Mesenchymal stem cell (in vitro differentiated cells and primary cell): ENCODE measurements at regions not wholly inside any gene's neighbourhood (a gene's known extent, or its start where the extent isn't known, plus 50 kb on each side); places are given as distances from the start of the nearest gene placed in this dataset.

ENCODE experiments used
- DNase-seq: peaks from one replicate; pipeline ENCODE4 v3.0.0-alpha.2; 2013
- H2AFZ ChIP-seq: one replicate; pipeline ENCODE4 v1.6.1; 2013; ENCODE audit warnings: low read depth, mild to moderate bottlenecking, control low read depth, inconsistent platforms, low read length, moderate library complexity
- H2AK5ac ChIP-seq: 2 replicates; pipeline ENCODE4 v1.6.1; 2013; ENCODE audit warnings: low read length, moderate library complexity, mild to moderate bottlenecking, inconsistent platforms; ENCODE audit not compliant: severe bottlenecking
- H2BK120ac ChIP-seq: one replicate; pipeline ENCODE4 v1.6.1; 2013; ENCODE audit warnings: low read depth, mild to moderate bottlenecking, inconsistent platforms, low read length, moderate library complexity
- H2BK12ac ChIP-seq, 2 experiments: one replicate each; pipeline ENCODE4 v1.6.1; 2013; ENCODE audit warnings: inconsistent platforms in 2 of 2, low read length in 2 of 2, mild to moderate bottlenecking in 2 of 2, moderate library complexity in 2 of 2, control low read depth in 1 of 2
- H2BK15ac ChIP-seq: one replicate; pipeline ENCODE4 v1.6.1; 2013; ENCODE audit warnings: mild to moderate bottlenecking, low read depth, inconsistent platforms; ENCODE audit not compliant: poor library complexity, severe bottlenecking
- H2BK5ac ChIP-seq: 2 replicates; pipeline ENCODE4 v1.6.1; 2013; ENCODE audit warnings: low read depth, mild to moderate bottlenecking, low read length, control low read depth, inconsistent platforms; ENCODE audit not compliant: poor library complexity, severe bottlenecking
- H3K14ac ChIP-seq, 2 experiments: one replicate each; pipeline ENCODE4 v1.6.1; 2013; ENCODE audit warnings: inconsistent platforms in 2 of 2, low read length in 2 of 2, control low read depth in 1 of 2, mild to moderate bottlenecking in 1 of 2, moderate library complexity in 1 of 2
- H3K18ac ChIP-seq, 2 experiments: one replicate each; pipeline ENCODE4 v1.6.1; 2013; ENCODE audit warnings: inconsistent platforms in 2 of 2, low read length in 2 of 2, control low read depth in 1 of 2, low read depth in 1 of 2, mild to moderate bottlenecking in 1 of 2
- H3K23ac ChIP-seq, 2 experiments: one replicate each; pipeline ENCODE4 v1.6.1; 2013; ENCODE audit warnings: inconsistent platforms in 2 of 2, low read length in 2 of 2, mild to moderate bottlenecking in 2 of 2, moderate library complexity in 2 of 2, control low read depth in 1 of 2
- H3K27ac ChIP-seq: 2 replicates; pipeline ENCODE4 v1.5.1; 2013; ENCODE audit warnings: mild to moderate bottlenecking, moderate library complexity, low read length, control low read depth, inconsistent platforms; ENCODE audit not compliant: poor library complexity, severe bottlenecking
- H3K27me3 ChIP-seq, 2 experiments: 2 replicates each; pipeline versions ENCODE4 v1.6.1 to v1.7.0; 2013; ENCODE audit warnings: low read length in 2 of 2, mild to moderate bottlenecking in 2 of 2, moderate library complexity in 2 of 2, control low read depth in 1 of 2, inconsistent platforms in 1 of 2; ENCODE audit not compliant: control insufficient read depth in 1 of 2, insufficient read depth in 1 of 2
- H3K36me3 ChIP-seq, 2 experiments: 2 replicates each; pipeline versions ENCODE4 v1.6.1 to v1.7.0; 2013; ENCODE audit warnings: low read length in 2 of 2, control low read depth in 1 of 2, inconsistent platforms in 1 of 2, low read depth in 1 of 2, mild to moderate bottlenecking in 1 of 2; ENCODE audit not compliant: insufficient read depth in 2 of 2, control insufficient read depth in 1 of 2
- H3K4ac ChIP-seq, 2 experiments: one replicate each; pipeline ENCODE4 v1.6.1; 2013; ENCODE audit warnings: inconsistent platforms in 2 of 2, low read length in 2 of 2, mild to moderate bottlenecking in 2 of 2, moderate library complexity in 2 of 2, control low read depth in 1 of 2, low read depth in 1 of 2
- H3K4me1 ChIP-seq: 2 replicates; pipeline ENCODE4 v1.6.1; 2013; ENCODE audit warnings: low read depth, low read length, control low read depth; ENCODE audit not compliant: control insufficient read depth, insufficient read depth
- H3K4me2 ChIP-seq: 2 replicates; pipeline ENCODE4 v1.6.1; 2013; ENCODE audit warnings: low read length, mild to moderate bottlenecking, inconsistent platforms; ENCODE audit not compliant: poor library complexity, severe bottlenecking
- H3K4me3 ChIP-seq, 2 experiments: 2 replicates each; pipeline versions ENCODE4 v1.5.1 to v1.7.0; 2013; ENCODE audit warnings: low read length in 2 of 2, mild to moderate bottlenecking in 2 of 2, control low read depth in 1 of 2, low read depth in 1 of 2; ENCODE audit not compliant: insufficient read depth in 1 of 2
- H3K79me1 ChIP-seq: replicated peaks from 2 replicates; pipeline ENCODE4 v1.6.1; 2013; ENCODE audit warnings: mild to moderate bottlenecking, control low read depth, low read length, inconsistent platforms; ENCODE audit not compliant: poor library complexity, severe bottlenecking
- H3K9ac ChIP-seq: 2 replicates; pipeline ENCODE4 v1.7.0; 2013; ENCODE audit warnings: mild to moderate bottlenecking, low read length, moderate library complexity
- H3K9me3 ChIP-seq: 2 replicates; pipeline ENCODE4 v1.7.0; 2013; ENCODE audit warnings: mild to moderate bottlenecking, low read length; ENCODE audit not compliant: control insufficient read depth
- H4K8ac ChIP-seq: one replicate; pipeline ENCODE4 v1.6.1; 2013; ENCODE audit warnings: inconsistent platforms, mild to moderate bottlenecking, low read length, moderate library complexity
- H4K91ac ChIP-seq: one replicate; pipeline ENCODE4 v1.6.1; 2013; ENCODE audit warnings: mild to moderate bottlenecking, low read length, inconsistent platforms
- WGBS: methylation state at CpG from one replicate; pipeline ENCODE4 v1.1.7; 2013; ENCODE audit warnings: mixed read lengths; 5-methylcytosine and 5-hydroxymethylcytosine counted together

DNA sequence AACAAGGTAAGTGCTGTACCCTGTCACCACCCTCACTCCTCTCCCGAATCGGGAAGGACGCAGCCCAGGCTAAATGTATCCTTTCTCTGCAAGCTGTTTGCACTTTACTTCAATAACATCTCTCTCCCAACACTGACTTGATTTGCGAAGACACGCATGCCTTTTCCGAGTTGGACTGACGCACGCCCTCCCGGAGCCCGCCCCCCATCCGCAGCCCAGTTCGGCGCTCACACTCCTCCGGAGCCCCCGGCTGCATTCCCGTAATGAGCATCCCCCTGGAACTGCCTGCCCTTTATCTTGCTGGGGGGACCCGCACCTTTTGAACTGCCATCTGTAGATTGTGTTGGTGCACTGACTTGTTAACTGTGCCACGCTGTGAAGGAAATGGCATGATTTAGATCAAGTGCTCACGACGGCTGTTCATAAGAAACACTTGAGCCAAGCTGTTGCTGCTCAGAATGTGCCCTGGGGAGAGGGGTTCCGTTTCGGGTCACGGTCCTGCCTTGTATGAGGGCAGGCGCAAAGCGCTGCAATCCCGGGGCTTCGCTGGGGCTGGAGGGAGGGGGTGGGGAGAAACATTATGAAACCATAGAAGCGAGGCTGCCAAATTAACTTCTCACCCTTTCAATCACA lies 176.6 kb upstream of the CDKN3 start:
- Histone ChIP-seq H3K14ac (peak overlapping the region in 1 of 2 experiments; percentile 63), H3K4me3 (peak overlapping the region; percentile 11 to 67), H3K27ac (peak overlapping the region; percentile 1), H3K9me3 (no peaks in the 10 kb centered on the region), H2BK15ac (no peak overlapping the region), H4K8ac (peak overlapping the region; percentile 76), H2BK5ac (no peak overlapping the region), H2AFZ (peak overlapping the region; percentile 8), H3K4me1 (peaks cover 10% of the 10 kb centered on the region), H3K23ac (no peak overlapping the region), H4K91ac (no peak overlapping the region), H3K4me2 (peak overlapping the region; percentile 72), H3K27me3 (peaks cover 0 to 7% of the 10 kb centered on the region in 2 experiments), H3K79me1 (no peaks in the 10 kb centered on the region), H2BK120ac (no peak overlapping the region), H3K4ac (peak overlapping the region in 1 of 2 experiments; percentile 47), H2AK5ac (no peak overlapping the region), H2BK12ac (peak overlapping the region; percentile 11 to 17), H3K36me3 (no peaks in the 10 kb centered on the region), H3K9ac (peak overlapping the region; percentile 57), H3K18ac (peak overlapping the region; percentile 7 to 53)
- peak; percentile 34 for DNase-seq
- 6% methylated on average over 21 of the region's 28 CpGs for WGBS

DNA sequence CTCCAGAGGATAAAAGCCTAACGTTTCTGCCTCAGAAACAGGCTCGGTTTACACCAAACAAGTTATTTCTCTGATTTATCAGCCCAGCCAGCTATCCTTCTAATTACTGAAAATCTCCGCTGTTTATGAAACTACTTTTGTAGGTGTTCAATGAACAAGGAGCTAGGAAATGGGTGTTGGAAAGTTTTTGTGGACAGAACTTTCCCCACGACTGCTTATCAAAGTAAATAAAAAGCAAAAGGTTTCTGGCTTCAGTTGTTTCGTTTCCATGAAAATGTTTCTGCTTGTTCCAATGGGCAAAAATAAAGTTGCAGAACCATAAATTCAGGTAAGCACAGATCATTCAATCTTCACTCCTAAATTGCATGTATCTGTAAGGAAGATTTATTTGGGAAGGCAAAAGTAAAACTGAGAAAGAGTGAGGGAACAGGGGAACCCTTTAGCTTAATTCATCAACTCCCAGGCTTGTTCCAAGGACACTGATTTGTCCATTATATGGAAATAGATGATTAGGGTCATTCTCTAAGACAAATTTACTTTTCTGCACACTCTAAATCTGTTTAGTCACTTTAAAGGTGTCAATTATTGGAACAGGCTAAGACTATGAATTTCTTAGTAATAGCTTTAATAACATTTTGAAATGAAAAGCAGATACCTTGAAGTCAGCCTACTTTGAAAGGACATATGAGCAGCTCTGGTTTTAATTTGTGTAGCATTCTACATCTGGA lies 175.9 kb upstream of the CDKN3 start:
- H2BK120ac ChIP-seq = no peak overlapping the region
- DNase-seq = no peak
- peak overlapping the region in 1 of 2 experiments; percentile 67 for H3K4me3 ChIP-seq
- H3K18ac ChIP-seq = no peak overlapping the region
- peak overlapping the region; percentile 72 for H3K4me2 ChIP-seq
- no peaks in the 10 kb centered on the region for H3K36me3 ChIP-seq
- peak overlapping the region; percentile 57 for H3K9ac ChIP-seq
- no peak overlapping the region for H3K14ac ChIP-seq
- 78% methylated on average over 3 of the region's 5 CpGs for WGBS
- peaks cover 10% of the 10 kb centered on the region for H3K4me1 ChIP-seq
- no peak overlapping the region for H2BK15ac ChIP-seq
- H4K91ac ChIP-seq = no peak overlapping the region
- H4K8ac ChIP-seq = no peak overlapping the region
- H2BK5ac ChIP-seq = no peak overlapping the region
- H3K27me3 ChIP-seq = peaks cover 0 to 7% of the 10 kb centered on the region in 2 experiments
- no peak overlapping the region for H2BK12ac ChIP-seq
- no peak overlapping the region for H3K27ac ChIP-seq
- no peak overlapping the region for H2AFZ ChIP-seq
- no peak overlapping the region for H3K23ac ChIP-seq
- H2AK5ac ChIP-seq = no peak overlapping the region
- no peaks in the 10 kb centered on the region for H3K9me3 ChIP-seq
- no peaks in the 10 kb centered on the region for H3K79me1 ChIP-seq
- H3K4ac ChIP-seq = no peak overlapping the region

DNA sequence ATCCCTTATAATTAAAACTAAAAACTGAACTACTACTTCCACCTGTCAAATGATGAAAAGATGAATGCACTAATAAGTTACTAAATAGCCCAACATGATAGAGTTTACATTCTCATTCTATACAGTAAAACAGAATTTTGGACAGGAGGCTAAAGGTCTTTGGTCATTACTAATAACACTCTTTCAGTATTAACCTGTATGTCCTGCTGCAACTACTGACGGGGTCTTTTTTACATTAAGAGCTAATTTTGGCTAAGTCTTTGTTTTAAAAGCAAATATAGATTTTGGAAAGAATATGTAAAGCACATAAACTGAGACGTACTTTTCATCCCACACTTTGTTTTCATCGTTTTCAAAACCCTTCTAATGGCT lies 175.4 kb upstream of the CDKN3 start:
- no CpG with 5 or more reads among the region's 3 CpGs for WGBS
- Histone ChIP-seq H3K14ac (no peak overlapping the region), H4K91ac (no peak overlapping the region), H3K4me3 (no peak overlapping the region), H2AK5ac (no peak overlapping the region), H3K23ac (no peak overlapping the region), H3K27ac (no peak overlapping the region), H3K9me3 (no peaks in the 10 kb centered on the region), H3K18ac (no peak overlapping the region), H2BK5ac (no peak overlapping the region), H2BK12ac (no peak overlapping the region), H3K4ac (no peak overlapping the region), H2AFZ (no peak overlapping the region), H3K27me3 (peaks cover 0 to 7% of the 10 kb centered on the region in 2 experiments), H3K4me1 (peaks cover 10% of the 10 kb centered on the region), H2BK120ac (no peak overlapping the region), H3K9ac (no peak overlapping the region), H4K8ac (no peak overlapping the region), H3K36me3 (no peaks in the 10 kb centered on the region), H3K4me2 (no peak overlapping the region), H3K79me1 (no peaks in the 10 kb centered on the region), H2BK15ac (no peak overlapping the region)
- DNase-seq = no peak

DNA sequence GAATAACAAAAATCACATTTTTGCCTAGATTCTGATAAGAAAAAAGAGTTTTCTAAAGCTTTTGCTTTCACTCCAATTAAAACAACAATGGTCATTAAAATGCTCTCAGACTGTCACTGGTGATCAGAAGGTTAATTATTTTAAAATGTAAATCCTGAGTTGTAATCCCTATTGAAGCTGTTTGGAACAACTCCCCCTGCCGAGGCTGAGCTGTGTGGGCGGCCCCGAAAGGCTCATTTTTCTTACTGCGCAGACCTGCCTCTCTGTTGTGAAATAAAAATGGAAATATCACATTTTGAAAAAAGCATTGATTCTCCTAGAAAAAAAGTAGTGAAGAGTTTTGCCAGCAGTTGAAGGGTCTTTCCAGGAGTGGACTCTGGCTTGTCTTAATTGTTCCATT lies 174.8 kb upstream of the CDKN3 start:
- DNase-seq = no peak

More for the DNA sequence above, 174.8 kb upstream of the CDKN3 start:
- Histone ChIP-seq H3K18ac (no peak overlapping the region), H3K36me3 (no peaks in the 10 kb centered on the region), H2AK5ac (no peak overlapping the region), H3K4ac (no peak overlapping the region), H3K27ac (no peak overlapping the region), H3K4me3 (no peak overlapping the region), H3K27me3 (peaks cover 0 to 7% of the 10 kb centered on the region in 2 experiments), H4K8ac (no peak overlapping the region), H2BK15ac (no peak overlapping the region), H2AFZ (no peak overlapping the region), H3K4me1 (peaks cover 10% of the 10 kb centered on the region), H3K9ac (no peak overlapping the region), H3K14ac (no peak overlapping the region), H2BK5ac (no peak overlapping the region), H3K9me3 (no peaks in the 10 kb centered on the region), H4K91ac (no peak overlapping the region), H2BK12ac (no peak overlapping the region), H2BK120ac (no peak overlapping the region), H3K23ac (no peak overlapping the region), H3K4me2 (no peak overlapping the region), H3K79me1 (no peaks in the 10 kb centered on the region)
- WGBS = 93% methylated on average over 4 of the region's 4 CpGs
